ENCODE measurements at regions not wholly inside any gene's neighbourhood (a gene's known extent, or its start where the extent isn't known, plus 50 kb on each side); places are given as distances from the start of the nearest gene placed in this dataset.

DNA sequence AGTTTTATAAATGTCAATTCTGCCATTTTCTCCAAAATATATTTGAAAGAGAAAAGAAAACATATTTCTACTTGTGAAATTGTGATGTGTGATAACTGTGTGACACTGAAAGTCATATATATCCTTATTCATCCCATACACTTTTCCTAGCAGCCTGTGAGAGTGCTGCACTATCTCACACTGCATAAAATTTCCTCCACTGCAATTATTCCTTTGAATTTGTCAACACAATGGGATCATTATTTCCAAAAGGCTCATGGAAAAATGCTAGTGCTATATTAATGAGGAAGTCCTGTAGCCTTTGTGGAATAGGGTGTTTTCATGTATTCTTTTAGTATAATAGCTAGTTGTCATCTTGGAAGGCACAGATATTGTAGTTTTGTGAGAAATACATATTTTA, 504.1 kb downstream of the RPL10L start:
- Histone ChIP-seq H3K4me2 (ENCODE audit: insufficient read depth, low read length) (no peak overlapping the region), H3K9me3 (replicated peaks; ENCODE audit: control insufficient read depth, insufficient read depth, low read length) (no peaks in the 10 kb centered on the region), H4K20me1 (replicated peaks; ENCODE audit: control insufficient read depth, extremely low read depth, insufficient read depth, low read length) (no peaks in the 10 kb centered on the region), H3K4me3 (replicated peaks in 1 of 3; ENCODE audit: insufficient read depth in 1 of 3, low read depth in 1 of 3, low read length in 3 of 3) (no peak overlapping the region), H3K9me1 (replicated peaks; ENCODE audit: control insufficient read depth, extremely low read depth, insufficient read depth, low read length) (no peaks in the 10 kb centered on the region), H3K4me1 (ENCODE audit: control insufficient read depth, extremely low read depth, insufficient read depth, low read length) (no peaks in the 10 kb centered on the region), H2AFZ (ENCODE audit: low read depth, low read length) (no peak overlapping the region), H3K79me2 (ENCODE audit: control insufficient read depth, insufficient read depth, low read length) (no peaks in the 10 kb centered on the region), H3K27ac (ENCODE audit: insufficient read depth, low read depth, low read length) (no peak overlapping the region), H3K36me3 (ENCODE audit: control insufficient read depth in 2 of 2, extremely low read depth in 1 of 2, insufficient read depth in 2 of 2, low read length in 2 of 2) (no peaks in the 10 kb centered on the region), H3K27me3 (ENCODE audit: control insufficient read depth in 2 of 2, insufficient read depth in 2 of 2, low read length in 2 of 2) (no peaks in the 10 kb centered on the region), H3K9ac (replicated peaks; ENCODE audit: extremely low read depth, insufficient read depth, low read length) (no peak overlapping the region)
- FAIRE-seq (no peak), DNase-seq (ENCODE audit: low read depth, low spot score) (no peak)
- no peak for TF ChIP-seq CTCF (IDR thresholded peaks at IDR 0.05; ENCODE audit: extremely low read depth in 1 of 2, insufficient read depth in 1 of 2, low read depth in 1 of 2, low read length in 2 of 2)
- no peak for TF ChIP-seq FOS (IDR thresholded peaks at IDR 0.05; ENCODE audit: borderline replicate concordance, insufficient read depth, low read length)
- TF ChIP-seq, protein P1, sequence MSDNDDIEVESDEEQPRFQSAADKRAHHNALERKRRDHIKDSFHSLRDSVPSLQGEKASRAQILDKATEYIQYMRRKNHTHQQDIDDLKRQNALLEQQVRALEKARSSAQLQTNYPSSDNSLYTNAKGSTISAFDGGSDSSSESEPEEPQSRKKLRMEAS (IDR thresholded peaks at IDR 0.05; ENCODE audit: insufficient read depth, insufficient read length) = no peak
- no peak for TF ChIP-seq MYC (IDR thresholded peaks at IDR 0.05; ENCODE audit: low read depth, low read length)
- no peak for TF ChIP-seq POLR2AphosphoS5 (IDR thresholded peaks at IDR 0.05; ENCODE audit: insufficient read depth, low read depth, low read length)
- no peak for TF ChIP-seq JUN (IDR thresholded peaks at IDR 0.05; ENCODE audit: borderline replicate concordance, insufficient read depth, insufficient read length, low read depth)
- no peak for TF ChIP-seq POLR2A (IDR thresholded peaks at IDR 0.05; ENCODE audit: low read depth, low read length)
- no peak for TF ChIP-seq EZH2 (IDR thresholded peaks at IDR 0.05; ENCODE audit: borderline replicate concordance, low read depth, low read length, severe bottlenecking)
- TF ChIP-seq GATA2 (IDR thresholded peaks at IDR 0.05; ENCODE audit: insufficient read depth, insufficient read length, low read depth, low read length) = no peak
- no TSS peak for BruUV-seq (replicated peaks)
- intact Hi-C loops (cut with micrococcal nuclease) = no loop called here
- ChIA-PET CTCF (no interaction called here), POLR2A (no interaction called here)
- dilution Hi-C loops (cut with MboI; ENCODE audit: extremely low pct_ligation_motif_present, low sequenced_read_pairs) = no loop called here

Data from endothelial cell of umbilical vein (primary cell).